ENCODE measurements at regions not wholly inside any gene's neighbourhood (a gene's known extent, or its start where the extent isn't known, plus 50 kb on each side); places are given as distances from the start of the nearest gene placed in this dataset.

GRCh38 chr2:238615187-238615586 lies 188.5 kb downstream of the ASB1 start:
- ChIA-PET CTCF (interaction anchor here (0.6 kb wide), 1 partner anchor 92 kb away, joined by 7 read pairs; no protein-coding TSS in a partner anchor), POLR2A (no interaction called here)
- Histone ChIP-seq H3K4me1 (ENCODE audit: control insufficient read depth, insufficient read depth, low read length) (no peaks in the 10 kb centered on the region), H3K4me3 (ENCODE audit: low read depth in 2 of 2, low read length in 2 of 2) (no peak overlapping the region), H3K27me3 (ENCODE audit: control insufficient read depth, insufficient read depth, low read length) (no peaks in the 10 kb centered on the region), H3K36me3 (ENCODE audit: control insufficient read depth, insufficient read depth, low read length) (no peaks in the 10 kb centered on the region), H3K27ac (ENCODE audit: low read length) (no peak overlapping the region), H3K9me3 (ENCODE audit: control insufficient read depth, insufficient read depth, low read depth, low read length) (no peaks in the 10 kb centered on the region)
- intact Hi-C loops (cut with micrococcal nuclease; ENCODE audit: unreplicated experiment): no loop called here
- ATAC-seq (no peak), DNase-seq (ENCODE audit: low read depth, low spot score) (no peak)
- BruUV-seq (replicated peaks): no TSS peak
- TF ChIP-seq CTCF (IDR thresholded peaks at IDR 0.05) (no peak), POLR2AphosphoS5 (IDR thresholded peaks at IDR 0.05; ENCODE audit: low read depth, low read length) (no peak), REST (IDR thresholded peaks at IDR 0.05; ENCODE audit: insufficient read depth in 1 of 2, low read depth in 2 of 2, low read length in 1 of 2) (no peak), SIN3A (IDR thresholded peaks at IDR 0.05; ENCODE audit: borderline replicate concordance, insufficient read depth, low read depth, low read length) (no peak), TCF7L2 (IDR thresholded peaks at IDR 0.05; ENCODE audit: low read depth, low read length) (no peak)
- in situ Hi-C loops (cut with HindIII; ENCODE audit: low pct_unique_long_range_greater_than_20kb, low sequenced_read_pairs): no loop called here

- H3K36me3 ChIP-seq (ENCODE audit: control insufficient read depth, insufficient read depth, low read length): no peaks in the 10 kb centered on the region
- POLR2A ChIA-PET: no interaction called here
- no peak for DNase-seq (ENCODE audit: low read depth, low spot score)
- no peak overlapping the region for H3K27ac ChIP-seq (ENCODE audit: low read length)
- H3K9me3 ChIP-seq (ENCODE audit: control insufficient read depth, insufficient read depth, low read depth, low read length): no peaks in the 10 kb centered on the region
- H3K4me1 ChIP-seq (ENCODE audit: control insufficient read depth, insufficient read depth, low read length): no peaks in the 10 kb centered on the region
- in situ Hi-C loops (cut with HindIII; ENCODE audit: low pct_unique_long_range_greater_than_20kb, low sequenced_read_pairs): no loop called here
- CTCF ChIA-PET: no interaction called here
- TF ChIP-seq REST (IDR thresholded peaks at IDR 0.05; ENCODE audit: insufficient read depth in 1 of 2, low read depth in 2 of 2, low read length in 1 of 2) (no peak), POLR2AphosphoS5 (IDR thresholded peaks at IDR 0.05; ENCODE audit: low read depth, low read length) (no peak), SIN3A (IDR thresholded peaks at IDR 0.05; ENCODE audit: borderline replicate concordance, insufficient read depth, low read depth, low read length) (no peak), TCF7L2 (IDR thresholded peaks at IDR 0.05; ENCODE audit: low read depth, low read length) (no peak), CTCF (IDR thresholded peaks at IDR 0.05) (no peak)
- ATAC-seq: no peak
- H3K4me3 ChIP-seq (ENCODE audit: low read depth in 2 of 2, low read length in 2 of 2): no peak overlapping the region
- intact Hi-C loops (cut with micrococcal nuclease; ENCODE audit: unreplicated experiment): no loop called here
- no TSS peak for BruUV-seq (replicated peaks)
- H3K27me3 ChIP-seq (ENCODE audit: control insufficient read depth, insufficient read depth, low read length): no peaks in the 10 kb centered on the region
Measured at GRCh38 chr2:238616681-238617080, 190.0 kb downstream of the ASB1 start.
